ENCODE measurements at regions not wholly inside any gene's neighbourhood (a gene's known extent, or its start where the extent isn't known, plus 50 kb on each side); places are given as distances from the start of the nearest gene placed in this dataset.

DNA sequence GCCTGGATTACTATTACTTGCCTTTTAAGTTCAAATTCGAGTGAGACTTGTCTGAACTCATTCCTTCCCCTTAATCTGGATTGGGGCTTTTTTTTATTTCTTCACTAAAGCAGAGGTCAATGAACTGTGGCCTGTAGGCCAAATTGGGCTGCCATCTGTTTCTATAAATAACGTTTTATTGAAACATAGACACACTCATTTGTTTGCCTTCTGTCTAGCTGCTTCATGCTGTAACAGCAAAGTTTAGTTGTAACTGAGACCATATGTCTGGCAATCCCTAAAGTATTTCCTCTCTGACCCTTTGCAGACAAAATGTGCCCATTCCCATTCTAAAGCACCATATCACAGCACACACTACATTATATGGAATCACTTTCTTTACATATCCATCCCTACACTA, 207.9 kb upstream of the ISX start:
- Mint-ChIP-seq H3K4me1 (ENCODE audit: low read depth) (no peaks in the 10 kb centered on the region), H3K4me3 (no peak overlapping the region), H3K9me3 (peaks cover 2% of the 10 kb centered on the region), H3K27me3 (peaks cover 3% of the 10 kb centered on the region), H3K36me3 (ENCODE audit: low read depth) (no peaks in the 10 kb centered on the region), H3K27ac (no peak overlapping the region)
- no peak for ATAC-seq
- CTCF ChIA-PET, result no interaction called here
- POLR2A ChIA-PET, result no interaction called here
- DNase-seq, result no peak
- intact Hi-C loops (cut with micrococcal nuclease), result no loop called here
- TF ChIP-seq, protein P1, sequence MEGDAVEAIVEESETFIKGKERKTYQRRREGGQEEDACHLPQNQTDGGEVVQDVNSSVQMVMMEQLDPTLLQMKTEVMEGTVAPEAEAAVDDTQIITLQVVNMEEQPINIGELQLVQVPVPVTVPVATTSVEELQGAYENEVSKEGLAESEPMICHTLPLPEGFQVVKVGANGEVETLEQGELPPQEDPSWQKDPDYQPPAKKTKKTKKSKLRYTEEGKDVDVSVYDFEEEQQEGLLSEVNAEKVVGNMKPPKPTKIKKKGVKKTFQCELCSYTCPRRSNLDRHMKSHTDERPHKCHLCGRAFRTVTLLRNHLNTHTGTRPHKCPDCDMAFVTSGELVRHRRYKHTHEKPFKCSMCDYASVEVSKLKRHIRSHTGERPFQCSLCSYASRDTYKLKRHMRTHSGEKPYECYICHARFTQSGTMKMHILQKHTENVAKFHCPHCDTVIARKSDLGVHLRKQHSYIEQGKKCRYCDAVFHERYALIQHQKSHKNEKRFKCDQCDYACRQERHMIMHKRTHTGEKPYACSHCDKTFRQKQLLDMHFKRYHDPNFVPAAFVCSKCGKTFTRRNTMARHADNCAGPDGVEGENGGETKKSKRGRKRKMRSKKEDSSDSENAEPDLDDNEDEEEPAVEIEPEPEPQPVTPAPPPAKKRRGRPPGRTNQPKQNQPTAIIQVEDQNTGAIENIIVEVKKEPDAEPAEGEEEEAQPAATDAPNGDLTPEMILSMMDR (IDR thresholded peaks at IDR 0.05), result no peak

DNA sequence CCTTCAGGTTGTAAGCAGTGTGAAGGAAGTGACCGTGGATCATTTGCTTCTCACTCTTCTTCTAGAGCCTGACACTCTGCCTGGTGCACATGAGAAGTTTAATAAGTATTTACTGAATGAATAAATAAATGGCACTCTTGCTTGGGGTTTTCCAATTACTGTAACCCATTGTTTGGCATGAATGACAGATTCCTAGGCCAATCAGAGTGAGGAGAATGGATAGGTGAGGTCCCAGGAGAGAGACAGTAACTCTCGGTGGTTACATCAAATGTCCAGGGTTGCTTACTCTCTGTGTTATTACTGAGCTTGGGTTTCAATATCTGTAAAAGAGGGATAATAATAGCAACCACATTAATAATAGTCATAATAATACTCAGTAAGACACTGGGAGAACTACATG, 204.2 kb upstream of the ISX start:
- Mint-ChIP-seq H3K27ac (no peak overlapping the region), H3K27me3 (peaks cover 7% of the 10 kb centered on the region), H3K36me3 (ENCODE audit: low read depth) (no peaks in the 10 kb centered on the region), H3K9me3 (peaks cover 2% of the 10 kb centered on the region), H3K4me1 (ENCODE audit: low read depth) (no peaks in the 10 kb centered on the region), H3K4me3 (no peak overlapping the region)
- intact Hi-C loops (cut with micrococcal nuclease), result no loop called here
- ChIA-PET CTCF (no interaction called here), POLR2A (no interaction called here)
- DNase-seq, result no peak
- ATAC-seq, result no peak
- TF ChIP-seq, protein P1 (IDR thresholded peaks at IDR 0.05), result no peak

DNA sequence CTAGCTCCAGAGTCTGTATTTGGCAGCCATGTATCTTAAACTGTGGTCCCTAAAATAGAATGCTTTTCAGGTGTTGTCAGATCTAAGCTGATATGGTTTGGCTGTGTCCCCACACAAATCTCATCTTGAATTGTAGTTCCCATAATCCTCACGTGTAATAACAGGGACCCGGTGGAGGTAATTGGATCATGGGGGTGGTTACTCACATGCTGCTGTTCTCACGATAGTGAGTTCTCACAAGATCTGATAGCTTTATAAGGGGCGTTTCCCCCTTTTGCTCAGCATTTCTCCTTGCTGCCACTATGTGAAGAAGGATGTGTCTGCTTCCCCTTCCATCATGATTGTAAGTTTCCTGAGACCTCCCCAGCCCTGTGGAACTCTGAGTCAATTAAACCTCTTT, 199.9 kb upstream of the ISX start:
- Mint-ChIP-seq H3K4me1 (ENCODE audit: low read depth) (no peaks in the 10 kb centered on the region), H3K27ac (no peak overlapping the region), H3K9me3 (no peaks in the 10 kb centered on the region), H3K36me3 (ENCODE audit: low read depth) (no peaks in the 10 kb centered on the region), H3K4me3 (no peak overlapping the region), H3K27me3 (peaks cover 10% of the 10 kb centered on the region)
- ChIA-PET POLR2A (no interaction called here), CTCF (no interaction called here)
- intact Hi-C loops (cut with micrococcal nuclease), result no loop called here
- TF ChIP-seq, protein P1 (IDR thresholded peaks at IDR 0.05), result no peak
- no peak for ATAC-seq
- no peak for DNase-seq

DNA sequence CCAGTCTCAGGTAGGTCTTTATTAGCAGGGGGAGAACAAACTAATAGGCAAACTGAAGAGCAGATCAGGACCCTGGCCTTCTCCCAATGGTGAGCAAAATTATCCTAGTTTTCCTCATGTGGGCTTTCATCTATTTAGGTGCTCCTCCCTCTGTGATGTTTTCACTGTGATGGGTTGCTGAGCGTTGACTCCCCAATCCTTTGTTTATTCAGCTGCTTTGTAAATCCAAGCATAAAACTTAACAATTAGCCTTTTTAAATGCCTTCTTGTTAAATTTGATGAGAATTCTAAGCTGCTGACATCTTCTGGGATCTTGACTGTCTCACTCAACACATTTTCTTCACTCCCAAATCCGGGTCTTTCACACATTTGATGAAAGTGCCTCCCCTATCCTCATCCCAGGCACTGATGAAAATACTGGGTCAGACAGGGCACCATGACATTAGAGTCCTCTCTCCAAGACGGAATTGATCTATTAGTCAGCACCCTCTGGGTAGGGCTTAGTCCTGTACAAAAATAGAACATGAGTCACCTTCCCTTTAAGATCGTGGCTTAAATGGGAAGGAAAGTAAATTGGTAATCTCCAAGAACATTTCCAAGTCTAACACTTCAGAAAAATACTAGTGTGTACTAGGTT, 199.3 kb upstream of the ISX start:
- ATAC-seq (no peak), DNase-seq (no peak)
- intact Hi-C loops (cut with micrococcal nuclease), result no loop called here
- POLR2A ChIA-PET, result no interaction called here
- CTCF ChIA-PET, result no interaction called here
- no peak overlapping the region for H3K4me3 Mint-ChIP-seq
- H3K4me1 Mint-ChIP-seq (ENCODE audit: low read depth), result no peaks in the 10 kb centered on the region
- TF ChIP-seq, protein P1 (IDR thresholded peaks at IDR 0.05), result no peak
- no peak overlapping the region for H3K27ac Mint-ChIP-seq
- no peaks in the 10 kb centered on the region for H3K36me3 Mint-ChIP-seq (ENCODE audit: low read depth)
- no peaks in the 10 kb centered on the region for H3K9me3 Mint-ChIP-seq
- H3K27me3 Mint-ChIP-seq, result peaks cover 8% of the 10 kb centered on the region

DNA sequence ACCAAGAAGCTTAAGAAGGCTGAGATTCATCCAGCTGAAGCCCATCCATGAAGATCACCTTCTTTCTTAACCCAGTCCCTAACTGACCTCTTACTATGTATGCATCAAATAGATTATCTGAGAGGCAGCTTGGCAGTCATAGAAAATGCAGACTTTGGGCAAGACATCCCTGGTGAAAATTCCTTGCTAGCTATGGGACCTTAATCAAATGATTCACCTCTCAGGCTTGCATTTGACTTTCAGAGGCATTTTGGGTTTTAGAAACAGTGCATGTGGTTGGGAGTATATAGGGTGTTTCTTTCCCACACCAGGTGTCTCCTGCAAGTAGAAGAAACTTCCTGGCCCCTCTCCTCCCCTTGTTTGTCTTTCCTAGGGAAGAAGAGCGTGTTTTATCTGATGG, 188.5 kb upstream of the ISX start:
- Mint-ChIP-seq H3K9me3 (no peaks in the 10 kb centered on the region), H3K27me3 (peaks cover 1% of the 10 kb centered on the region), H3K36me3 (ENCODE audit: low read depth) (no peaks in the 10 kb centered on the region), H3K4me3 (no peak overlapping the region), H3K4me1 (ENCODE audit: low read depth) (no peaks in the 10 kb centered on the region), H3K27ac (no peak overlapping the region)
- POLR2A ChIA-PET, result no interaction called here
- no peak for ATAC-seq
- CTCF ChIA-PET, result no interaction called here
- TF ChIP-seq, protein P1 (IDR thresholded peaks at IDR 0.05), result no peak
- intact Hi-C loops (cut with micrococcal nuclease), result no loop called here
- DNase-seq, result no peak
